Posterior cingulate gyrus (tissue), 11 donors: ENCODE measurements at regions not wholly inside any gene's neighbourhood (a gene's known extent, or its start where the extent isn't known, plus 50 kb on each side); places are given as distances from the start of the nearest gene placed in this dataset.
A peak's percentile ranks its signal among the peaks of the same experiment; 100 is the strongest.
"Not testable (repeated sequence)": the region's sequence is repeated elsewhere in the genome, so short reads cannot be mapped to it uniquely, and the experiment has no call there.

Experiments used
- DNase-seq, 10 donors: peaks; one replicate each; pipeline versions ENCODE4 v3.0.0 to v3.0.0-alpha.2; 2020 to 2021; ENCODE audit warnings: mixed read lengths in 3 of 10
- intact Hi-C: fragments of 100-400 bp; cut with DNase I; formaldehyde crosslinking; loops from one replicate; pipeline ENCODE4 v1.15.1; 2023

DNA sequence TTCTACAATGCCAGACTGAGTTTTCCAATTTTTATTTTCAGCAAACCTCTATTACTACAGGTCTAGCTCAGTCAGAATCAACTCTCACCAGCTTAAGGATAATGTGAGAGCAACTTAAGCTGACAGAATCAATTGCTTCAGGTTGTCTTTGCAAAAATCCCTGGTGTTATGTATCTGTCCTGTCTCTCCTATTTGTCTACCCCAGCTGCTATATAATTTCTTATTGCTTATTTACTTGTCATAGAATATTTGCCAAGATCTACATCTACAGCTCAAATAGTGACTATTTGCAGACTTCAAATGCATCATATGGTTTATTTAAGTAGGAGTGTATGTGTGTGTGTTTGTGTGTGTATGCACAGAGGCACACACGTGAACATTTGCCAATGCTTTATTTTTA is 54.1 kb downstream of the FOXG1 start:
- DNase-seq: no peak
- intact Hi-C loops: no loop called here

DNA sequence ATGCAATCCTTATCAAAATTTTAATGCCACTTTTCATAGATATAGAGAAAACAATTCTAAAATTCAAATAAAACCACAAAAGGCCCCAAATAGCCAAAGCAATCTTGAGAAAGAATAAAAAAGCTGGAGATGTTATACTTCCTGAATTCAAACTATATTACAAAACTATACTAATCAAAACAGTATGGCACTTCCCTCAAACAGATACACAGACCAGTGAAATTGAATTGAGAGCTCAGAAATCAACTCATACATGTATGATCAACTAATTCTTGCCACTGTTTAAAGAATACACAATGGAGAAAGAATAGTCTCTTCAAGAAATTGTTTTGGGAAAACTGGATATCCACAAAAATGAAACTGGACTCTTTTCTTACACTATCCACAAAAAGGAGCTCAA is 55.4 kb downstream of the FOXG1 start:
- DNase-seq: no peak
- intact Hi-C loops: no loop called here

DNA sequence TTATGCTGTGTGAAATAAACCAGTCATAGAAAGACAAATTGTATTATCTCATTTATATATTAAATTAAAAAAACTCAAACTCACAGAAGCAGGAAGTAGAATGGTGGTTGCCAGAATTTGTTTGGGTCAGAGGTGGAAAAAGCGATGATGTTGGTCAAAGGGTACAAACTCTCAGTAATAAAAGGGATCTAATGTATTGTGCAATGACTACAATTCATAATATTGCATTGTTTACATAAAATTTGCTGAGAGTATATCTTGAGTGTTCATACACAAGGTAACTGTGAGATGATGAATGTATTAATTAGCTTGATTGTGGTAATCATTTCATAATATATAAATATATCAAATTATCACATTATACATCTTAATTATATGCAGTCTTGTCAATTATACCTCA is 56.7 kb downstream of the FOXG1 start:
- DNase-seq: no peak
- intact Hi-C loops: no loop called here

DNA sequence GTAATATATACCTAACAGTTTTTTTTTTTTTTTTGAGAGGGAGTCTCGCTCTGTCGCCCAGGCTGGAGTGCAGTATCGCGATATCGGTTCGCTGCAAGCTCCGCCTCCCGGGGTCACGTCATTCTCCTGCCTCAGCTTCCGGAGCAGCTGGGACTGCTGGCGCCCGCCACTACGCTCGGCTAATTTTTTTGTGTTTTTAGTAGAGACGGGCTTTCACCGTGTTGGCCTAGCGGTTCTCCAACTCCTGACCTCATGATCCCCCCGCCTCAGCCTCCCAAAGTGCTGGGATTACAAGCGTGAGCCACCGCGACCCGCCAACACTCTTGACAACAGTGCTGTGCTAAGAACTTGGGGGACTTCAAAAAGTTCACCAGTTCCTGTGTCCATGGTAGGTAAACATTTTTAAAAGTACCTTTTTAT is 63.5 kb downstream of the FOXG1 start:
- intact Hi-C loops: no loop called here
- peak in 2 of 10 donors; percentile 49 to 67 for DNase-seq

DNA sequence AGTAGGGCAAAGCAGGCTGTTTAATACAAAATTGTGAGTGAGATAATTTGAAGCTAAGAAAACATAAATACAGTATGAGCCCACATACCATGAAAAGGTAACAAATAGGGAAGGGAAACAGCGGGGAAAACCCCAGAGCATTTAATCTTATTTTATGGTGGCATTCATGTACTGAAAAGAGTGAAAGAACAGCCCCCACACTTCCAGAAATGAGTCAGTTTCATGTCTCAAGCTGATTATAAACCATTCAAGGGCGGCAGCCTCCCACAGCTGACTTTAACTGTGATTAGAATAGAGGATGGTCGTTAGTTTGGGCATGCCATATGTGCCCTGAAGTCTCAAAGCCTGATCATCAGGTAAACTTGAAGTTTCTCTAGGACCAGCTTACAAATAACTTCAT is 64.5 kb downstream of the FOXG1 start:
- intact Hi-C loops: no loop called here
- DNase-seq: peak in 2 of 10 donors; percentile 11 to 43

DNA sequence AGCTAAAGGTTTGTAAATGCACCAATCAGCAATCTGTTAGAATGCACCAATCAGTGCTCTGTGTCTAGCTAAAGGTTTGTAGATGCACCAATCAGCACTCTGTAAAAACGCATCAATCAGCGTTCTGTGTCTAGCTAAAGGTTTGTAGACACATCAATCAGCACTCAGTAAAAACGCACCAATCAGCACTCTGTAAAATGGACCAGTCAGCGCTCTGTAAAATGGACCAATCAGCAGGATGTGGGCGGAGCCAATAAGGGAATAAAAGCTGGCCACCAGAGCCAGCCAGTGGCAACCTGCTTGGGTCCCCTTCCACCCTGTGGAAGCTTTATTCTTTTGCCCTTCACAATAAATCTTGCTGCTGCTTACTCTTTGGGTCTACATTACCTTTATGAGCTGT is 76.0 kb downstream of the FOXG1 start:
- peak in 1 of 10 donors; percentile 24 for DNase-seq
- intact Hi-C loops: not testable (repeated sequence)

DNA sequence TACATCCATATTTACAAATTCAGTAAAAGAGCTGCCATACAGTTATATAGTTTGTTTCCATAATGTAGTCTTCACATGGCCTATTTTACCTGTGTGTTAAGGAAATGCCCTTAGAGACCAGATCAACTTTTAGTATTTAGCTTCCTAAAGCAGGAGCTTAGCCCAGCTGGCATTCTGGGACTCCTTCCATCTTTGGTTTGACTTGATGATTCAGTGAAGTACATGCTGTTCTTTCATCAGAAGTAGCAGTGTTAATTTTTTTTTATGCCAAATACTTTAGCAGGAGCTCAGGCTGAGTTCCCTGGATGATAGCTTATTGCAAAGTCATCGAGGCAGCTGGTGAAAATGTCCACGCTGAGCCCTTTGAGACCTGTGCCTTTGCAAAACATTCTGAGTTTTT is 101.0 kb downstream of the FOXG1 start:
- intact Hi-C loops: no loop called here
- peak in 2 of 10 donors; percentile 7 to 18 for DNase-seq

DNA sequence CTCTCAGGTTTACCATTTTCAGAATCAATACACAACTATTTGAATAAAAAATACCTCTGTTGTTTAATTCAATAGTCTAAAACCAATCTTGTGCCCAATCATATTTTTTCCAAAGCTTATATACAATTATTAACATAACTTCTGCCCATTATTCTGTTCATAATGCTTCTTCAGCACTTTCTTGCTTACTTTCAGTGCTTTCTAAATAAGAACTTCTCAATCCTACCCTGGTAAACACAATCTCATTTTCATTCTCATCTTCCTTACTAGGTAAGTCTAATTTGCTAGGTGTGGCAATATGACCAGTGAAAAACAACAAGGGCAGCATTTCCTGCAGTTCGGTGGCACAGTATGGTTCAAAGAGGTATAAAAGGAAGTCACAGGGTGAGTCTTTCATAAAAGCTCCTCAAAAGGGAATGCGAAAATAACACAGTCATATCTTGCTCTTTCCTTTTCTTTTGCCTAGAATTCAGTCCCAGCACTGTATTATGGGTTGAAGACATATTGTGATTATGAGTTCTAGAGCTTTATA is 103.5 kb downstream of the FOXG1 start:
- intact Hi-C loops: no loop called here
- no peak for DNase-seq

DNA sequence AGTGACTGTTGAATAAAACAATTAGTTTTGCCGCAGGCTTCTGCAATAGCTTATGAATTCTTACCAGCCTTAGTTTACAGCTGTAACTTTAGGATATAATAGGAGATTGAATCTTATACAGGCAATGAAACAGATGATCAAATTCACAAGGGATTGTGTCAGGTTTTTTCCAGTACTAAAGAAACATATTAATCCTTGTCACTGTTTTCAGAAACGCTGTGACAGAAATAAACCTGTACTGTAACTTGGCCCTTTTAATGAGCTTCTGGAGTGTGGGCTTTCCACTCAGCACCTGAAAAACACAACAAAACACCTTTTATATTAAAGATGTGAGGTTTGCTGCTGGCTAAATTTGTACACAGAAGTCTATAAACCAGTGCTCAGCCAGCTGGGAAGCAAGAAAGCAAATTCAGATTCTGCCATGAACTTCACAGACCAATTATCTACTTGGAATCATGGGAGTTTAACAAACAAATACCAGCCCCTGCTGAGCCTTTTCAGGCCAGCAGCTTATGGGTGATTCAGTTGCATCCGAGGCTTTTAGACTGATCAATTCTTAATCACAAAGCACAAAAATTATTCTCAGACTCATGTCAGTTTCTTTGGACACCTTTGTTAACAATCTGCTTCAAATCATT is 109.5 kb downstream of the FOXG1 start:
- intact Hi-C loops: no loop called here
- DNase-seq: no peak

DNA sequence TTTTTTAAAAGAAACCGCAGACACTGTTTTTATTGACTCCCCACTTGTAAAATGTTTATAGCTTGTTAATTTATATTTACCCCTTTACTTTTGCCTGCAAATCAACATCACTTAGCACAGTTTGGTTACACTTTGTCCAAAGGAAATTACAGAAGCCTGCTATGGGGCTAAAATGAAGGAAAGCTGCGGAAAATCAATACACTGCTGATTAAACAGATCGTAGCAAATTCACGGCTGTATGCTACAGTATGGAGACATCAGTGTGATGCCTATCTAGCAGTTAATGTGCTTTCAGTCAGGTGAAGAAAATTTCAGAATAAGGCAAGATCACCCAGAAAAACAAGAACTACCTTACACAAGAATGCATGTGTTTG is 110.0 kb downstream of the FOXG1 start:
- no peak for DNase-seq
- intact Hi-C loops: no loop called here

DNA sequence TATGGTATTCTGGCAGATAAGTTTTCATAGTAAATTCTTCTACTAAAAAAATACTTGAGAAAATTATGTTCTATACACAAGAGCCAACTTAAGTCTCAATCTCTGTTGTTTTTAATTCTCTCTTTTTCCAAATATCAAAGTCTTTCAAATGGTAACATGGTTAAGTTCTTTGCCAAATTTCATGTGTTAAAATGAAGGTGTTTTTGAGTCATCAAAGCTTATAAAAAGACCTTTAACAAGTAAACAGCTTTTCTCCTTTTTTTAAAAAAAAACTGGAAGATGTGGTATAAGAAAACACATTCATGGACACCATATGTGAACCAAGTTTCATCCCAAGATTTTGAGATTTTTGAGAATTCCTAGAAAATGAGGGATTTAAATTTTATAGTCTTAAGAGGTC is 111.3 kb downstream of the FOXG1 start:
- DNase-seq: no peak
- intact Hi-C loops: no loop called here

DNA sequence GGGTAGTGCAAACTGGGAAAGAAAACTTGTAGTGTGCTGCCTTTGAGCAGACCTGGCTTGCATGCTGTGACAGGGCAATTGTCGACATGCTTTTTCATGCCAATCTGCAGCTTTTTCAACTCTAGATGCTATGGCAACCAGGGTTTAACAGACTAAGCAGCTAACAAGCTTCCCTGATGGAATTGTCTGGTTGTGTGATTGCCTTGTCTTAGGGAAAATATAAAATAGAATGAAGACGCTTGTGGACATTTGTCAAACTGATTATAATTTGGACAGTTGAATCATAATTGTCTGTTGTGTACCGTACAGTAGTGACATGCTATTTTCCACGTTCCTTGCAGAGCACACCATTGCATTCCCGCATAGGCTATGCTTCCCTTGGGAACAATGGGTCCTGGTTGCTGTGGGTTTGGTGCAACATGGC is 113.0 kb downstream of the FOXG1 start:
- no peak for DNase-seq
- intact Hi-C loops: no loop called here

DNA sequence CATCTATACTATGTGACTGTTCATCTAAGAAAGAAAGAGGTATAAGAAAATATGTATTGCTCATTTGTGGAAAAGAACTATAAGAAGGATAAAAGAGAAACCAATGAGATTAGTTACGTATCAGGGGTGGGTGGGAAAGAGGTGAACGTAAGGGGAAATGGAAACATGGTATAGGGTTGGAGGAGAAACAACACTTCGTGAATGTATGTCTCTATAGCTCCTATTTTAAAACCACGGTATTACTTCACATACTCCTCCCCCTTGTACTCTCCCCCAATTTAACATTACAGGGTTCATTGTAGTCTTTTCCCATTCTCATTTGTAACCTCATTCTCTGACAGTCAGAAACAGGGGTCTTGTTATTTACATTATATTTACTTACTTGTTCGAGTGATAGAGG is 120.4 kb downstream of the FOXG1 start:
- intact Hi-C loops: no loop called here
- DNase-seq: no peak

DNA sequence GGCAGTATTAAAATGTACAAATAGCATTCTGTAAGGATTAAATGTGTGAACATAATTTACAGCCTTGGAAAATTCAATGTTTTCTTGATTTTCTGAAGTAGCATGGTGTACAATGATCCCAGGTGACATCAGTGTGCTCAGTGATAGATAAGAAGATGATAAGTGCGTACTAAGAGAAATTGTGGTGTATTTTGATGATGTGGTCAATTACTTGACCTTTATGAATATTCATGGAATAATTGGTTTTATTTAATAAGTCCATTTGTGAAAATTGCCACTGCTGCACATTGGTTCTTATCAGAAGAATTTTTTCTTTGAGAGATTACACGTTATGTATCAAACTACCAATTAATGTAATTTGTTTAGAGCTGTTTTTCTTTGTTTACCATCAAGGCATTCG is 128.8 kb downstream of the FOXG1 start:
- DNase-seq: no peak
- intact Hi-C loops: no loop called here

DNA sequence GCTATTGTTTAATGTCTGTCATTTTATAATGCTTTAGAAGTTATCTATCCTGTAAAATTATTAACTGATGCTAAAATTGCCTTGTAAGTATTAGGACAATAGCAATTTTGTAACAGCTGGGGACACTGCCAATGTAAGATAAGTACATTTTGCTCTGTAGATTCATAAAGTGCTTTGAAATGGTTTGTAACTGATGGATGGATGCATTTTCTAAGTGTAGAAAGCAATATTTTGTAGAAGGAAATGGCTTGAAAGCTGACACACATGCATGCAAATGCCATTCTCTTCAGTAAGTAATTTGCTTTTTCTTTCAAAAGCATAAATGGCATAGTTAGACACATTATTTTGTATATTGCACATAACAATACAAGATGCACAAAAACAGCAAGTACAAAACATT is 129.8 kb downstream of the FOXG1 start:
- DNase-seq: no peak
- intact Hi-C loops: no loop called here

DNA sequence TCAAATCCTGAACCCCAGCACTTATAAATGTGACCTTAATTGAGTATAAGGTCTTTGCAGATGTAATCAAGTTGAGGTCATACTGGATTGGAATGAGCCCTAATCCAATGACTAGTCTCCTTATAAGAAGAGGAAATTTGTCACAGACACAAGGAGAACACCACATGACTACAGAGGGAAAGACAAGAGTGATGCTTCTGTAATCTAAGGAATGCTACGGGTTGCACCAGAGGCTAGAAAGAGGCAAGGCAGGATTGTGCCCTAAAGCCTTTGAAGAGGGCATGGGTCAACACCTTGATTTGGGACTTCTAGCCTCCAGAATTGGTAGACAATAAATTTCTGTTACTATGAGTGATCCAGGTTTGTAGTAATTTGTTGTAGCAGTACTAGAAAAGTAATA is 135.0 kb downstream of the FOXG1 start:
- intact Hi-C loops: no loop called here
- no peak for DNase-seq

DNA sequence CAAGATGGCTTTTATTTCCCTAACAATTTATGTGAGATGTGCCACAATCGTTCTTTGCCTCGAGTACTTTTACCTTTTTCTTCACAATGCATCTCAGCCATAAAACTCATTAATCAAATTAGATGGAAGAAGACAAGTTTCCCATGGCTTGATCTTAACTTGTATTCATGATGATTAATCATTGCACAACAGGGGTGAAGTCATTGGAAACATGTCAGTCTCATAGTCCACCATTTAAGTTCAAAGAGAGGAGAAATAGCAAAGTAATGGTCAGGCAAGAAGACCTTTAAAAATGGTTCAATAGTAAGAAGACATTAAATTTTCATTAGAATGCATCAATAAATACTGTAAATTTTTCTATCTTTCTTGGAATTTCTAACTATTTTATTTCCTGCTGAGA is 136.3 kb downstream of the FOXG1 start:
- intact Hi-C loops: no loop called here
- DNase-seq: no peak

DNA sequence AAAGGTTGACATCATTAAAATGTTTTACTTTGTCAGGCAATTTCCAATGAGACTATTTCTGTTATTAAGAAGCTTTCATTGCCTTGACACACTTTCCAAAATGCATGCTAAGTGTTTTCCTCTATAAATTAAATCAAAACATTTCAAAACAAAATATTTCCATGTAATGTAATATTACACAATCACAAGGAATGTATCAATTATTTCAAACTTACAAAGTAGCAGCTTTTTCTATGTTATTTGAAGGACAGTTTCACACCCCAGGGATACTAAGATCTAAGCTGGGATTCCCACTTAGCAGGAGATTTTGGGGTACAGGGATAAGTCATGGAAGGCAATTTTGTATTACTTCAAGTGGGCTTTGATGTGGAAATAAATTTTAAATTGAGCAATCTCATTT is 144.9 kb downstream of the FOXG1 start:
- intact Hi-C loops: no loop called here
- DNase-seq: no peak

DNA sequence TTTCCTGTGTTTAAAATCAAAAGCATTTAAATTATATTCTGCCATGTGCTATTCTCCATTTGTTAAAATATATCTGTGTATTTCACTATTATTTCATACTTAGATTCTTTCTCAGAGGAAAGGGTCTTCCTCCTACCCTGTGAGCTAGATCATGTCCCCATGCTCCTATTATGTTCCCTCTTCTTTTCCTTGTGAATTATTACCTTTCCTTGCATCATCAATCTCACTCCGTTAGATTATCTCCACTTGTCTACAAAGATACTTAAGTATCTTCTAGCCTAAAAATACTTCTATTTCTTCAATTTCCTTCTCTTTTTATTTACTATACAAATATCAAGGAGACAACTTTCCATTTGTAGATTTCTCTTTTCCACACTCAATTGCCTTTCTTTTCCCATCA is 146.5 kb downstream of the FOXG1 start:
- intact Hi-C loops: no loop called here
- DNase-seq: no peak

DNA sequence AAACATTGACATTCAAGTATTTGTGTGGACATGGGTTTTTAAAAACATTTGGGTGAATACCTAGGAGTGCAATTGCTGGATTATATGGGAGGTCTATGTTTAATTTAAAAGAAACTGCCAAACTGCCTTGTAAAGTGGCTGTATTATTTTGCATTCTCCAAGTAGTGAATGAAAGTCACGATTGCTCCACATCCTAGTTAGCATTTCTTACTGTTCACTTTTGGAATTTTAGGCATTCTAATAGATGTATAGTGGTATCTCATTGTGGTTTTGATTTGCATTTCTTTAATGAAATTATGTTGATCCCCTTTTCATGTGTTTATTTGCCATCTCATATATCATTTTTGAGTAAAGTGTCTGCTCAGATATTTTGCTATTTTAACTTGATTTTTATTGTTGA is 159.5 kb downstream of the FOXG1 start:
- no peak for DNase-seq

DNA sequence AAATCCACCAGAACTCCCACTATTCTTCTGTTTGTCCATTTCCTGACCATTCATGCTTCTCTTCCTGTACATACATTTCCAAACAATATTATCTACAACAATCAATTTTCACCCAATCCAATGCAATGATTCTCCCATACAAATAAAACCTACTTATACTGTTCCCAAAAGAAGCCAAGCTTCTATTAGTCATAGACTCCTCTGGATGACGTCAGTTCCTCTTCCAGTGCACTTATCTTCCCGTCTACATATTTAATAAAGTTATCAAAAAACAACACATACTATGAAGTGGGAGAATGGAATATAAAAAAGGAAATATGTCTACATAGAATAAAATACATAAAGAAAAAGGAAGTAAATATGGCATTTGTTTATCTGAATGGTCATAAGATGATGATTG is 165.4 kb downstream of the FOXG1 start:
- intact Hi-C loops: no loop called here
- DNase-seq: no peak

More for the DNA sequence above, 159.5 kb downstream of the FOXG1 start:
- intact Hi-C loops: no loop called here

DNA sequence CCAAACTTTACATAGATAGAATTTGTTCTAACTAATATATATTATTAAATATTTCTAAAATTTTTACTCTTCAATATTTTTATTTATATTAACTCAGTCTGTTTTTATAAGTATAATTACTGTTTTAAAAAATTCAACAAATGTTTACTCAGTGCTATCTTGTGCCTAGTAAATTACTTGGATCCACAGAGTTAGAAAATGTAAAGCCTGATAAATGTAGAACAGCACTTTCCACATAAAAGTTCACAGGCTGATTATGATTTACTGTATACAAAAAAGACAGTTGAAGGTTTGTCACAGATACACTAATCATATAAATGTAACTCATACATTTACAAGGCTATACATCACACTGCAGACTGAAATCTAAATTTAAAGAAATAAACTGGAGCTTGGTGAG is 170.0 kb downstream of the FOXG1 start:
- intact Hi-C loops: no loop called here
- DNase-seq: no peak

DNA sequence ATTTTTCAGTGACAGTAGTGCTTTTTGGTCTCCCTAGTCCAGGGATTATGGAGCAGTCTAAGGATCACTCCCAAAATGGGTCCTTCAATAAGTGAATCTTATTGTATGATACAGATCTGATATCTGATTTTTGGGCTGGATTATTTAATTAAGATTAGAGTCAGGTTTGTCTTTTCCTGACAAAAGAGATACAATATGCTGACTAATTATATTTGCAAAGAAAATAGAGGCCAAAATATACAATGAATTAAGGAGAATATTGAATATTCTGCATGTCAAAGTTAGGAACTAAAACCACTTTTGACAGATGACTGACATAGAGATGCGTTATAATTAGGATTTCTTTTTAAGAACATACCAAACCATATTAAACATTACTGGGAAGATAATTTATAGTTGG is 175.2 kb downstream of the FOXG1 start:
- no peak for DNase-seq
- intact Hi-C loops: no loop called here
